HL-60 (cell line): ENCODE measurements at regions not wholly inside any gene's neighbourhood (a gene's known extent, or its start where the extent isn't known, plus 50 kb on each side); places are given as distances from the start of the nearest gene placed in this dataset.

Experiments
- DNase-seq, 2 experiments: peaks; one replicate each; pipeline ENCODE4 v3.0.0-alpha.2; 2010 to 2020; ENCODE audit warnings: low read depth in 1 of 2, low spot score in 1 of 2
- H3K27ac ChIP-seq: fragments of 250-450 bp; sonication (Bioruptor Pico); replicated peaks from 2 replicates; pipeline ENCODE4 v1.5.1; 2020; ENCODE audit warnings: mild to moderate bottlenecking, moderate library complexity
- H3K27me3 ChIP-seq: fragments of 250-450 bp; sonication (Bioruptor Pico); 2 replicates; pipeline ENCODE4 v1.5.1; 2021; ENCODE audit warnings: mild to moderate bottlenecking, moderate library complexity; ENCODE audit not compliant: insufficient read depth, poor library complexity, severe bottlenecking
- H3K4me3 ChIP-seq: replicated peaks from 2 replicates; pipeline ENCODE4 v1.5.1; 2011; ENCODE audit warnings: mild to moderate bottlenecking, control low read depth, low read length; ENCODE audit not compliant: insufficient read depth
- GABPA ChIP-seq: IDR thresholded peaks from 2 replicates; pipeline ENCODE4 v1.6.1; 2012; ENCODE audit warnings: low read depth
- POLR2AphosphoS5 ChIP-seq: IDR thresholded peaks from 2 replicates; pipeline ENCODE4 v1.6.1; 2012; ENCODE audit warnings: low read depth
- SPI1 ChIP-seq: IDR thresholded peaks from 2 replicates; pipeline ENCODE4 v1.6.1; 2012; ENCODE audit warnings: low read depth, mild to moderate bottlenecking, borderline replicate concordance
- TF ChIP-seq, protein P1 (sequence below): IDR thresholded peaks from one replicate; pipeline ENCODE4 v1.5.1; 2011; ENCODE audit warnings: low read length, control low read depth, inconsistent platforms; ENCODE audit not compliant: insufficient read depth
- TF ChIP-seq, protein P2 (sequence below): IDR thresholded peaks from 2 replicates; pipeline ENCODE4 v1.6.1; 2012; ENCODE audit warnings: low read depth; ENCODE audit not compliant: insufficient replicate concordance

DNA sequence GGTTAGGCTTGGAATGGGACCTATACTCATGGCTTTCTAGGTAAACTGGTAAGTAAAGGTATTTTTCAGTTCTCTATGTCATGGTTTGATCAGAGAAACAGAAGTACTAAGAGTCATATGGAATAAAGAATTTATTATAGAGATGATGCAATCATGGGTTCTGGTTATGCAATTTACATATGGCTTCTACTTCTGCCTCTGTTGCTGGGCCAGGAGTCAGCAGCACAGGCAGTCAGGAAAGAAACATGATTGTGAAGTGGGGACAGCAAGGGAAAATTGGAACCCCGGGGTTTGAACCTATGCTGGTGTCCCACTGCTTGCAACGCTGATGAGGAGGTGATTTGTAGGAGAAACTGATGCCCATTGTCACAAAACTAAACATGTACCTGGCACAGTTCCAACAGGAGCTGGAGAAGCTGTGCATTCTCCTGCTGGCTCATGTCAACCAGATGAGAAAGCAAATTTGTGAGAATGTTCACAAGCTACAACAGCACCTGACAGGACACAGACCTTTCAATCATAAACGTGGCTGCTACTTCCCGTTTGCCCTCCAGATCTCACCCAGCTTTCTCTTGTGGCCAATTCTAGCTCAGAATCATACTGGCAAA lies 887.1 kb downstream of the TFAP2A start:
- Histone ChIP-seq H3K4me3 (no peak overlapping the region), H3K27me3 (no peaks in the 10 kb centered on the region), H3K27ac (no peak overlapping the region)
- DNase-seq, result peak; percentile 25 to 31
- no peak for TF ChIP-seq GABPA
- TF ChIP-seq SPI1, result no peak
- no peak for TF ChIP-seq POLR2AphosphoS5
- TF ChIP-seq, protein P1, sequence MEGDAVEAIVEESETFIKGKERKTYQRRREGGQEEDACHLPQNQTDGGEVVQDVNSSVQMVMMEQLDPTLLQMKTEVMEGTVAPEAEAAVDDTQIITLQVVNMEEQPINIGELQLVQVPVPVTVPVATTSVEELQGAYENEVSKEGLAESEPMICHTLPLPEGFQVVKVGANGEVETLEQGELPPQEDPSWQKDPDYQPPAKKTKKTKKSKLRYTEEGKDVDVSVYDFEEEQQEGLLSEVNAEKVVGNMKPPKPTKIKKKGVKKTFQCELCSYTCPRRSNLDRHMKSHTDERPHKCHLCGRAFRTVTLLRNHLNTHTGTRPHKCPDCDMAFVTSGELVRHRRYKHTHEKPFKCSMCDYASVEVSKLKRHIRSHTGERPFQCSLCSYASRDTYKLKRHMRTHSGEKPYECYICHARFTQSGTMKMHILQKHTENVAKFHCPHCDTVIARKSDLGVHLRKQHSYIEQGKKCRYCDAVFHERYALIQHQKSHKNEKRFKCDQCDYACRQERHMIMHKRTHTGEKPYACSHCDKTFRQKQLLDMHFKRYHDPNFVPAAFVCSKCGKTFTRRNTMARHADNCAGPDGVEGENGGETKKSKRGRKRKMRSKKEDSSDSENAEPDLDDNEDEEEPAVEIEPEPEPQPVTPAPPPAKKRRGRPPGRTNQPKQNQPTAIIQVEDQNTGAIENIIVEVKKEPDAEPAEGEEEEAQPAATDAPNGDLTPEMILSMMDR, result no peak
- TF ChIP-seq, protein P2, sequence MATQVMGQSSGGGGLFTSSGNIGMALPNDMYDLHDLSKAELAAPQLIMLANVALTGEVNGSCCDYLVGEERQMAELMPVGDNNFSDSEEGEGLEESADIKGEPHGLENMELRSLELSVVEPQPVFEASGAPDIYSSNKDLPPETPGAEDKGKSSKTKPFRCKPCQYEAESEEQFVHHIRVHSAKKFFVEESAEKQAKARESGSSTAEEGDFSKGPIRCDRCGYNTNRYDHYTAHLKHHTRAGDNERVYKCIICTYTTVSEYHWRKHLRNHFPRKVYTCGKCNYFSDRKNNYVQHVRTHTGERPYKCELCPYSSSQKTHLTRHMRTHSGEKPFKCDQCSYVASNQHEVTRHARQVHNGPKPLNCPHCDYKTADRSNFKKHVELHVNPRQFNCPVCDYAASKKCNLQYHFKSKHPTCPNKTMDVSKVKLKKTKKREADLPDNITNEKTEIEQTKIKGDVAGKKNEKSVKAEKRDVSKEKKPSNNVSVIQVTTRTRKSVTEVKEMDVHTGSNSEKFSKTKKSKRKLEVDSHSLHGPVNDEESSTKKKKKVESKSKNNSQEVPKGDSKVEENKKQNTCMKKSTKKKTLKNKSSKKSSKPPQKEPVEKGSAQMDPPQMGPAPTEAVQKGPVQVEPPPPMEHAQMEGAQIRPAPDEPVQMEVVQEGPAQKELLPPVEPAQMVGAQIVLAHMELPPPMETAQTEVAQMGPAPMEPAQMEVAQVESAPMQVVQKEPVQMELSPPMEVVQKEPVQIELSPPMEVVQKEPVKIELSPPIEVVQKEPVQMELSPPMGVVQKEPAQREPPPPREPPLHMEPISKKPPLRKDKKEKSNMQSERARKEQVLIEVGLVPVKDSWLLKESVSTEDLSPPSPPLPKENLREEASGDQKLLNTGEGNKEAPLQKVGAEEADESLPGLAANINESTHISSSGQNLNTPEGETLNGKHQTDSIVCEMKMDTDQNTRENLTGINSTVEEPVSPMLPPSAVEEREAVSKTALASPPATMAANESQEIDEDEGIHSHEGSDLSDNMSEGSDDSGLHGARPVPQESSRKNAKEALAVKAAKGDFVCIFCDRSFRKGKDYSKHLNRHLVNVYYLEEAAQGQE, result no peak

DNA sequence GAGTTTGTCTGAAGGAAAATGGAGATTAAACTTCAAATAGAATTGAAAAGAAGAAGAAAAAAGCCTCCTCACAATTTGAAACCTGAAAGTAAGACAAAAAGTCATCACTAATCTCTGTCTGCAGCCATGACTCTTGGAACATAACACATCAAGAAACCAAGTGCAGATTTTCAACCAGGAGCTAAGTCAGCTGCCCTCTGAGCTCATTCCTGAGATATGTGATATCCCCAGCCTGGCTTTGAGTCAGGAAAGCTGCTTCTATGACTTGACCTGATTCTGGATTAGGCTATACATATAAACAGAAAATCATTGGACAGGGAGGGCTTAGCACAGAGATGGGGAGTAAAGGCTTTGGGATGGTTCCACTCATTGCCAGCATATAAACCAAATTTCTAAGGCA lies 891.4 kb downstream of the TFAP2A start:
- no peak for DNase-seq
- TF ChIP-seq, protein P2, result no peak
- TF ChIP-seq SPI1 (no peak), POLR2AphosphoS5 (no peak), GABPA (no peak)
- TF ChIP-seq, protein P1, result no peak
- Histone ChIP-seq H3K4me3 (no peak overlapping the region), H3K27ac (no peak overlapping the region), H3K27me3 (no peaks in the 10 kb centered on the region)

DNA sequence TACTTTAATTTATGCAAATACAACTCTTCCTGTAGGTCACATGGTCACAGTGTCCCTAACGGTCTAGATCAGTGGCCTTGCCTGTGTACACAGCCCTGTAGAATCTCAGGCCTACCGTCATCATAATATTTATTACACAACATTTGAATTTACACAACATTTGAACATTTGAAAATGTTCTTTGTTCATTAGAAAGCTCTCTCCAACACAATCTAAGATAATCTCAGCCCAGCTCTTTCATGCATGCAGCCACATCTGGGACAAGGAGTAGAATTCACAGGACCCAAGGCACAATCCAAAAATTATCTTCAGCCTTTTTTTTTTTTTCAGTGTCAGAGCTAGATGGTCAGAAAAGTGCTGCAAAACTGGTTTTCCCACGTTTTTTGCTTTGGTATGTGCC lies 892.8 kb downstream of the TFAP2A start:
- no peak for DNase-seq
- H3K27me3 ChIP-seq, result no peaks in the 10 kb centered on the region
- no peak overlapping the region for H3K27ac ChIP-seq
- no peak overlapping the region for H3K4me3 ChIP-seq
- no peak for TF ChIP-seq SPI1
- TF ChIP-seq, protein P1, result no peak
- TF ChIP-seq, protein P2, result no peak
- no peak for TF ChIP-seq POLR2AphosphoS5
- no peak for TF ChIP-seq GABPA
